Effector memory CD8-positive, alpha-beta T cell (primary cell): ENCODE measurements at regions not wholly inside any gene's neighbourhood (a gene's known extent, or its start where the extent isn't known, plus 50 kb on each side); places are given as distances from the start of the nearest gene placed in this dataset.
"Not testable (repeated sequence)": the region's sequence is repeated elsewhere in the genome, so short reads cannot be mapped to it uniquely, and the experiment has no call there.

Experiments
- ATAC-seq: fragments of 150-1000 bp; cut with Tn5 transposase; replicated peaks from 2 replicates; pipeline ENCODE4 v1.10.0; 2021; ENCODE audit warnings: mild to moderate bottlenecking, moderate library complexity
- DNase-seq, 3 experiments: peaks; one replicate each; pipeline ENCODE4 v3.0.0; 2021
- H3K27ac Mint-ChIP-seq, 2 donors: one replicate each; pipeline ENCODE4 v1.8.0; 2022; ENCODE audit warnings: mild to moderate bottlenecking in 2 of 2, mixed read lengths in 2 of 2, moderate library complexity in 2 of 2
- H3K27me3 Mint-ChIP-seq, 2 donors: one replicate each; pipeline ENCODE4 v1.8.0; 2022; ENCODE audit warnings: mixed read lengths in 2 of 2
- H3K36me3 Mint-ChIP-seq: one replicate; pipeline ENCODE4 v1.8.0; 2022; ENCODE audit warnings: mild to moderate bottlenecking, moderate library complexity, mixed read lengths; ENCODE audit not compliant: insufficient read depth
- H3K4me1 Mint-ChIP-seq, 2 donors: one replicate each; pipeline ENCODE4 v1.8.0; 2022; ENCODE audit warnings: low read depth in 2 of 2, mixed read lengths in 2 of 2
- H3K4me3 Mint-ChIP-seq, 2 donors: one replicate each; pipeline ENCODE4 v1.8.0; 2022; ENCODE audit warnings: mild to moderate bottlenecking in 2 of 2, mixed read lengths in 2 of 2, moderate library complexity in 2 of 2
- H3K9me3 Mint-ChIP-seq, 2 donors: one replicate each; pipeline ENCODE4 v1.8.0; 2022; ENCODE audit warnings: mixed read lengths in 2 of 2

DNA sequence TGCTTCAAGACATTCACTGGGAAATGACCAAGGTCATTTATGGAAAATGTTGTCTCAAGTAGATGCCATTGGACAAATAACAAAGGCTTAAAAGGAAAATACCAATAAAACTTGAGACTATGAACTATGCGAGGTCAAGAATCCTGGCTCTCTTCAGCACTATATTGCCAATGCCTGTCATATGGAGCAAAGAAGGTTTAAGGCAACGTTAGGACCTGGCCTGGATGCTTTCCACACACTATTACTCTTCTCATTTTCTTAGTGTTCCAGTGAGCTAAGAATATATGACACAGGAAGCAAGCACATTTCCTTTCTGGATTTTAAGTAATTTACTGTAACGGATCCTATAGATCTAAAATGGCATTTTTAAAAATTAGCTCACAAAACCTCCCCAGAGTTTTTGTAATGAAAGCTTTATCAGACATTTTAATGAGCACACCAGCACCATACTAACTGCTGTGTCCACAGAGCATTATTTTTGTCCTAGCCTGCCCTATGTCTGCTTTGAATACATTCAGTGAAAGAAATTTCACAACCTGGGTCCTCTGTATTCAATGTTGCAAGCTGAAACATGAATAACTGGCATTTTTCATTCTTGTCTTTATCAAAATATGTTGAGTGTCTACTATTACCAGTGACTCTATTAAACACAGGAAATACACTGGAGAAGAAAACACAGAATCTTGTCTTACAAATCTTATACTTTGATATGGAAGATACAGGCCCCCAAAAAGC, 315.6 kb downstream of the CETN3 start:
- no peaks in the 10 kb centered on the region for H3K27me3 Mint-ChIP-seq
- no peak for DNase-seq

DNA sequence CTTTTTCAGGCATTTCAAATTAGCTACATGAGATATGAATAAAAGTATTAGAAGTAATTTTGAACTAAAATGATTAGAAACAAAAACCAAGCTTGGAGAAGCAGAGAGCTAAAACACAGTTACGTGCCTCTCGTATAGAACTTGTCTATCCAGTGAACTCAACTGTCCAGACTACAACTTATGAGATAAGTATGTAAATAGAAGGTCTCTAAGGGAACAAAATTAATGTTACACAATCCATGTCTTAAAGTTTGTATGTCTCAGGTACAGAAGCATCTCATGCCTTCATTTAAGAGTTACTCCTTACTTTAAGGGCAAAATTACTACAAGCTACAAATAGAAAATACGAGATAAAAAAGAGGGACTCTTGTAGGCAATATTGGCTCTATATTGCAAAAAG, 316.8 kb downstream of the CETN3 start:
- Mint-ChIP-seq H3K4me3 (no peak overlapping the region), H3K27ac (no peak overlapping the region), H3K9me3 (peaks cover 6 to 29% of the 10 kb centered on the region in 2 donors), H3K27me3 (no peaks in the 10 kb centered on the region), H3K36me3 (no peaks in the 10 kb centered on the region), H3K4me1 (no peaks in the 10 kb centered on the region)
- no peak for ATAC-seq
- DNase-seq = no peak

More for the DNA sequence above, 315.6 kb downstream of the CETN3 start:
- H3K4me3 Mint-ChIP-seq = no peak overlapping the region
- H3K9me3 Mint-ChIP-seq = peaks cover 6 to 19% of the 10 kb centered on the region in 2 donors
- ATAC-seq = no peak
- no peaks in the 10 kb centered on the region for H3K36me3 Mint-ChIP-seq
- no peaks in the 10 kb centered on the region for H3K4me1 Mint-ChIP-seq
- no peak overlapping the region for H3K27ac Mint-ChIP-seq

DNA sequence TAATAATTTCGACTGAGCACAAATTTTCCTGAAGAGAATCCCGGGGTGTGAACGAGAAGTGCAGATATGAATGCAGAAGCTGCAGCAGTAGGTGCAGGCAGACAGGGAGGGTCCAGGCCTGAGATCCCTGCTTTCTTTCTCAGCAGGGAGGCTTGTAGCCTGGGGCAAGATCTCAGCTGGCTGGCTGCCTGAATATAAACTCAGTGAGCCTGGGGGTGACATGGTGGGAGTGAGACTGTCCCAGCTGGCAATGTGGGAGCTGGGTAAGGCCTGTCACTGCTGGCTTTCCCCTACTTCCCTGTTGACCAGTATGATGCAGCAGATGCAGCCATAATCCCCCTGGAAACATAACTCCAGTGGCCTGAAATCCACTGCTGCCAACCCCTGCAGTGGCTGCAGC, 325.2 kb downstream of the CETN3 start:
- H3K9me3 Mint-ChIP-seq = peaks cover 8 to 27% of the 10 kb centered on the region in 2 donors
- H3K36me3 Mint-ChIP-seq = no peaks in the 10 kb centered on the region
- no peak overlapping the region for H3K4me3 Mint-ChIP-seq
- H3K4me1 Mint-ChIP-seq = no peaks in the 10 kb centered on the region
- H3K27ac Mint-ChIP-seq = no peak overlapping the region
- H3K27me3 Mint-ChIP-seq = no peaks in the 10 kb centered on the region
- DNase-seq (no peak), ATAC-seq (no peak)

DNA sequence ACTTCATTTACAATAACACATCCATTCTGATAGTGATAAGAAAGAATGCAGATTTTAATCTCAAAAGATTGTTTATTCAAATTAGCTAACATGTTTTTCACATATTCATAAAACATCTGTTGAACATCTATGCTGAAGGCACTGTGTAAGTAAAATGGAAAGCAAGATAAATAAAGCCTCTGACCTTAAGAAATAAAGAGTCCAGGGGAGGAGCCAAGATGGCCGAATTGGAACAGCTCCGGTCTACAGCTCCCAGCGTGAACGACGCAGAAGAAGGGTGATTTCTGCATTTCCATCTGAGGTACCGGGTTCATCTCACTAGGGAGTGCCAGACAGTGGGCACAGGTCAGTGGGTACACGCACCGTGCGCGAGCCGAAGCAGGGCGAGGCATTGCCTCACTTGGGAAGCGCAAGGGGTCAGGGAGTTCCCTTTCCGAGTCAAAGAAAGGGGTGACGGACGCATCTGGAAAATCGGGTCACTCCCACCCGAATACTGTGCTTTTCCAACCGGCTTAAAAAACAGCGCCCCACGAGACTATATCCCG, 336.5 kb downstream of the CETN3 start:
- H3K27ac Mint-ChIP-seq, DNase-seq, H3K27me3 Mint-ChIP-seq, H3K9me3 Mint-ChIP-seq, ATAC-seq, H3K4me1 Mint-ChIP-seq, H3K4me3 Mint-ChIP-seq, H3K36me3 Mint-ChIP-seq: not testable (repeated sequence)

DNA sequence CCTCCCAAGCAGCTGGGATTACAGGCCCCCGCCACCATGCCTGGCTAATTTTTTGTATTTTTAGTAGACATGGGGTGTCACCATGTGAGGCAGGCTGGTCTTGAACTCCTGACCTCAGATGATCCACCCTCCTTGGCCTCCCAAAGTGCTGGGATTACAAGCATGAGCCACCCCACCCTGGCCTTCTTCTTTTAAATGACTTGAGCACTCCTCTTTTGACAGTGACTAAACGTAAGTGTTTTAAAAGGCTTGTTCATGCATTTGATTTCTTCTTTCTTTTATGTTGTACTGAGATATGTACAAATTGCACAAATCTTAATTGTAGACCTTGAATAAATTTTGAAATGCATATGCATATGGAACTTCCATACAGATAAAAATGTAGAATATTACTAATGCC, 337.9 kb downstream of the CETN3 start:
- Mint-ChIP-seq H3K9me3 (no peaks in the 10 kb centered on the region), H3K36me3 (no peaks in the 10 kb centered on the region), H3K4me1 (no peaks in the 10 kb centered on the region), H3K27me3 (no peaks in the 10 kb centered on the region), H3K27ac (no peak overlapping the region), H3K4me3 (no peak overlapping the region)
- no peak for DNase-seq
- no peak for ATAC-seq

DNA sequence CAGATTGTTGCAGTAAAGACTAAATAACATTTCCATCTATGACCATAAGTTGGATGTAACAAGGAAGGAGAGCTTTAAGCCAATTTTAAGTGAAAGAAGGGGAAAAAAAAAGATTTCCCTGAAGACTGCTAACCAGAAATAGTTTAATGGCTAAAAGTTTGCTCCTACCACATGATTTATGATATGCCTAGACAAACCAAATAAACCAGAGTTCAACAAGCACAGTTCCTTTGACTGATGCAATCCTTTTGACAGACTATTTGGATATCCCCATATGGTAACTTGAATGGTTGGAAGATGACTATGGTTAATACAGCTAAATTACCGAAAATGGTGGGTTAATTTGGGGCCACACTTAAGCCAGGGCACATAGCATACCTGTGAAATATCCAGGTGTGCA, 338.5 kb downstream of the CETN3 start:
- ATAC-seq (no peak), DNase-seq (no peak)
- H3K27ac Mint-ChIP-seq = no peak overlapping the region
- no peaks in the 10 kb centered on the region for H3K36me3 Mint-ChIP-seq
- H3K4me3 Mint-ChIP-seq = no peak overlapping the region
- peaks cover 0 to under 1% of the 10 kb centered on the region in 2 donors for H3K9me3 Mint-ChIP-seq
- H3K4me1 Mint-ChIP-seq = no peaks in the 10 kb centered on the region
- no peaks in the 10 kb centered on the region for H3K27me3 Mint-ChIP-seq

DNA sequence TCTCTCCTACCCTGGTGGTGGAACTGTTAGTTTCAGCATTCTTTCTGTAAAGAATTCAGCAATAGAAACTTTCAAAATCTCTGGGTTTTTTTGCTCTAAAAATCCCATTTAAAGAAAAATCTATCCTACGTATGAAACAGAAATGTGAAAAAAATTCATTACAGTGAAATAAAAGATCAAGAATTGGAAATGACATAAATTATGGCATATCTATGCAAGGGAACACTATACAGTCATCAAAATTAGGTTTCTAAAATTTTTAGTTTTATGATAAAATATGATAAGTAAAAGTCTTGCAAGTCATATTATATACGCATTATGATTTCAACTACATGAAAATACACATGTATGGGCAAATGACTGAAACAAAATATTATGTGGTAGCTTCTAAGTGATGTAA, 342.6 kb downstream of the CETN3 start:
- no peak overlapping the region for H3K27ac Mint-ChIP-seq
- DNase-seq (no peak), ATAC-seq (no peak)
- no peaks in the 10 kb centered on the region for H3K27me3 Mint-ChIP-seq
- no peaks in the 10 kb centered on the region for H3K4me1 Mint-ChIP-seq
- no peak overlapping the region for H3K4me3 Mint-ChIP-seq
- H3K9me3 Mint-ChIP-seq = peaks cover 0 to 1% of the 10 kb centered on the region in 2 donors
- H3K36me3 Mint-ChIP-seq = no peaks in the 10 kb centered on the region

DNA sequence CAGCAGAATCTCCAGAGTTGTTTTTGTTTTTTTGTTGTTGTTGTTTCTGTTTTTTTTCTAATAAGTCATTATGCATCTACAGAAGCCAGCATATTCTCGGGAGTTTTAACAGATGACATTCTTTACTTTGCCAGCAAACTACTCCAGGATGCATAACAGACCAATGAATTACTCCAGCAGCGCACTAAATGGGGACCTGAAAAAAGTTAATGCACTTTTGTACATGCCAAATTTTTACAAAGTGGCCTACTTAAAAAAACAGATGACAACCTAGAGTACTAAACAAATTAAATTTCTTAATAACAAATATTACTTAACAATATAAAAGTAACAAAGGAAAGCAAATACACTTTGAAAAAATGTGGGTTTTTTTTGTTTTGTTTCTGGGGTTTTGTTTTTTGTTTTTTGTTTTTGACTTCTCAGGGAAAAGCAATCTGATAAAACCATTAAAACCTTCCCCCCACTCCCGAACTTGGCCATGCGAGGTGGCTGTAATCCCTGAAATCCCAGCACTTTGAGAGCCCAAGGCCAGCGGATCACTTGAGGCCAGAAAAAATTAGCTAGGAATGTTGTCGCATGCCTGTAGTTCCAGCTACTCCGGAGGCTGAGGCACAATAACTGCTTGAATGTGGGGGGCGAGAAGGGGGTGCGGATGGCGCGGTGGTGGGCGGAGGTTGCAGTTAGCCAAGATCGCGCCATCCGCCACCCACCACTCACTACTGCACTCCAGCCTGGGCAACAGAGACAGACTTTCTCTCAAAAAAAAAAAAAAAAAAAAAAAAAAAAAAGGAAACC, 352.4 kb downstream of the CETN3 start:
- H3K27me3 Mint-ChIP-seq = no peaks in the 10 kb centered on the region
- peaks cover 11% of the 10 kb centered on the region in 2 donors for H3K9me3 Mint-ChIP-seq
- no peak overlapping the region for H3K27ac Mint-ChIP-seq
- DNase-seq (no peak), ATAC-seq (no peak)
- no peaks in the 10 kb centered on the region for H3K4me1 Mint-ChIP-seq
- no peak overlapping the region for H3K4me3 Mint-ChIP-seq
- H3K36me3 Mint-ChIP-seq = no peaks in the 10 kb centered on the region

DNA sequence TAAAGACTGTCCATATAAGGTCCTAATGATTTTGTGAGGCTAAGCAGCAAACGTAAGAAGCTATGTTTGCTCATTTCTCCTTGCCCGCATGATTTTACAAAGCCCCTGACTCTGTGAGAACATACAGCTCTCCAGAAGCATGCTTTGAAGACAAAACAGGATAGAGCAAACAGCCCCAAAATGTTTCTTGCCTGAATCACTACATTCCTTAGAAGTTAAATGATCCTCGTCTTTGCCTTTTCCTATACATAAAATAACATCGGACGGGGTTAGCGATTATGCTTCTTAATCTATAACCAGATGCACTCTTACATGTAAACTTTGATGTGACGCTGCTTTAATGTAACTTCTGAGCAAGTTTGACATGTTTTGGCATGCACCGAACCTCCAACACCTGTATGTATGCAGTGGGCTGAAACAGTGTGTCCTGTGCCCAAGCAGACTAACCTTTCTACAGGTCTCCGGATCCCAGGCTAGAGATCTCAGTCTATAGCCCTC, 353.7 kb downstream of the CETN3 start:
- Mint-ChIP-seq H3K27ac (no peak overlapping the region), H3K9me3 (peaks cover 5 to 7% of the 10 kb centered on the region in 2 donors), H3K36me3 (no peaks in the 10 kb centered on the region), H3K4me1 (no peaks in the 10 kb centered on the region), H3K27me3 (no peaks in the 10 kb centered on the region), H3K4me3 (no peak overlapping the region)
- DNase-seq (no peak), ATAC-seq (no peak)

DNA sequence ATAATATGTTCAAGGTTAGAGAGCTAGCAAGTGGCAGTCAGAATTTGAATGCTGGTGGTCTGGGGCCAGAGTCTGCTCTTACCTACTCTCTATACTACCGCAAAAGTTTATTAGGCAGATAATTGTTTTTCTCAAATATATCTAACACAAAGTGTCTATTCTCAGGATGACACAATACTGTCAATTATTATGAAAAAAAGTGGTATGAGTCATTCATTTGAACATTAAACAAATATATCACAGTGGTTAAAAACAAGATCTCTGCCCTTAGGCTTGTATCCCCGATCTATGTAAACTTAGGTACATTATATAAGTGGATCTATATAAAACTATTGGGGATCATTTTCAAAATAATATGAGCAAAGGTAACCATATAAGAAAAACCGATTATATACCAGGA, 354.9 kb downstream of the CETN3 start:
- no peak for ATAC-seq
- H3K27me3 Mint-ChIP-seq = no peaks in the 10 kb centered on the region

DNA sequence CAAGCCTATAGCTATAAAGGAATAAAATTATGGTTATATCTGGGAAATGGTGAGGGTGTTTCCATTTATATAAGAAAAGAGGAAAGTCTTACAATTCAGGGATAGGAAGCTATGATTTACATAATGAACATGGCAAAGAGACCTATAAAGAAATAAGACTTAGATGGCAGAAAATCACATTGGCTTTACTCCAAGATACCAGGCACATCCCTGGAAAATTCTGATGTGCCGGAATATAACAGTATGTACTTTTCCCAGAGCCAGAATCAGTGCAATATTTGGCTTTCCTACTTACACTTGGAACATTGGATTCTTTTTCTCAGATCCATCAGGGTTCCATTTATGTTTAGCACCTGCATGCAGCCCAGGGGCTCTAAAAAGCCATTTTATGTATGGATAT, 357.8 kb downstream of the CETN3 start:
- no peak for ATAC-seq
- Mint-ChIP-seq H3K4me1 (no peaks in the 10 kb centered on the region), H3K9me3 (peaks cover 5 to 6% of the 10 kb centered on the region in 2 donors), H3K36me3 (no peaks in the 10 kb centered on the region), H3K27ac (no peak overlapping the region), H3K4me3 (no peak overlapping the region), H3K27me3 (no peaks in the 10 kb centered on the region)
- DNase-seq = no peak

More for the DNA sequence above, 354.9 kb downstream of the CETN3 start:
- Mint-ChIP-seq H3K36me3 (no peaks in the 10 kb centered on the region), H3K27ac (no peak overlapping the region), H3K4me3 (no peak overlapping the region), H3K4me1 (no peaks in the 10 kb centered on the region), H3K9me3 (peaks cover 0 to 4% of the 10 kb centered on the region in 2 donors)
- DNase-seq = no peak

DNA sequence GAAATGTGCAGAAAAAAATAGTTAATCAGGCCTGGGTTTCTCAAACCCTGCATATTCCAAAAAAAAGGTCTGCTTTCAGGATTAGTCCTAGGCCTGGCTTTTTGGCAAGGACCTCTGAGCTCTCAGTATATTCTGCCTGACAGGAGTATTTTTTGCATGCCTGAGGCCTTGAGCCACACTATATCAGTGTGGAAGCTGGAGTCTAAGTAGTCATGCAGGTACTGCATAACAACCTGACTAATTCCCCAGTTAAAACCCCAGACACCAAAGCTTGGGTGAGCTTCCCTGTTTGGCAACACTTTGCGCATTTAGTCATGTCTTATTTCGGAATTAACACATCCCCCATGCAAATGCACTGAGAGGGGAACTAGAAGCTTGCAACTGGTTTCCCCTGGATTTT, 359.5 kb downstream of the CETN3 start:
- Mint-ChIP-seq H3K9me3 (peaks cover 6 to 7% of the 10 kb centered on the region in 2 donors), H3K4me1 (no peaks in the 10 kb centered on the region), H3K27ac (no peak overlapping the region), H3K36me3 (no peaks in the 10 kb centered on the region), H3K27me3 (no peaks in the 10 kb centered on the region), H3K4me3 (no peak overlapping the region)
- DNase-seq (no peak), ATAC-seq (no peak)

DNA sequence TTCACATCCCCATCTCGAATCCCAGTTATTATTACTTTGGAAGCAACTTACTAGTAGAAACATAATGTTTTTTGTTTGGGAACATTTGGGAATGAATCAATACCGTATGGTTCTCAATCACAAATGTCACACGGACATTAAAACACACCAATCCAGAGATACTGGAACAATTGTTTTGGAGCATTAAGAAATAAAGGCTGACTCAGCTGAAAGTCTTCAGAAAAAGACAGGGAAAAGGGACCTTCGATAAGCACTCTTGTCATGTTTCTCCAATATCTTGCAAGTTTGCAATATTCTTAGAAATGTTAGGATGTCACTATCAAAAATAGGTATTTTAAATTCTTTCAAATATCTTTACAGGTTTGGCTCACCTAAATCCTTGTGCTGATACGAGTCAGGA, 362.4 kb downstream of the CETN3 start:
- DNase-seq (no peak), ATAC-seq (no peak)
- Mint-ChIP-seq H3K36me3 (no peaks in the 10 kb centered on the region), H3K4me3 (no peak overlapping the region), H3K9me3 (peaks cover 8 to 22% of the 10 kb centered on the region in 2 donors), H3K27me3 (no peaks in the 10 kb centered on the region), H3K27ac (no peak overlapping the region), H3K4me1 (no peaks in the 10 kb centered on the region)

DNA sequence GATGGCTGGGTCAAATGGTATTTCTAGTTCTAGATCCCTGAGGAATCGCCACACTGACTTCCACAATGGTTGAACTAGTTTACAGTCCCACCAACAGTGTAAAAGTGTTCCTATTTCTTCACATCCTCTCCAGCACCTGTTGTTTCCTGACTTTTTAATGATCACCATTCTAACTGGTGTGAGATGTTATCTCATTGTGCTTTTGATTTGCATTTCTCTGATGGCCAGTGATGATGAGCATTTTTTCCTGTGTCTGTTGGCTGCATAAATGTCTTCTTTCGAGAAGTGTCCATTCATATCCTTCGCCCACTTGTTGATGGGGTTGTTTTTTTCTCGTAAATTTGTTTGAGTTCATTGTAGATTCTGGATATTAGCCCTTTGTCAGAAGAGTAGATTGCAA, 369.5 kb downstream of the CETN3 start:
- not testable (repeated sequence) for ATAC-seq, H3K4me1 Mint-ChIP-seq, H3K27ac Mint-ChIP-seq, H3K4me3 Mint-ChIP-seq, H3K36me3 Mint-ChIP-seq, H3K27me3 Mint-ChIP-seq, DNase-seq
- H3K9me3 Mint-ChIP-seq = peaks cover 5 to 21% of the 10 kb centered on the region in 2 donors
